ENCODE measurements at regions not wholly inside any gene's neighbourhood (a gene's known extent, or its start where the extent isn't known, plus 50 kb on each side); places are given as distances from the start of the nearest gene placed in this dataset.

DNA sequence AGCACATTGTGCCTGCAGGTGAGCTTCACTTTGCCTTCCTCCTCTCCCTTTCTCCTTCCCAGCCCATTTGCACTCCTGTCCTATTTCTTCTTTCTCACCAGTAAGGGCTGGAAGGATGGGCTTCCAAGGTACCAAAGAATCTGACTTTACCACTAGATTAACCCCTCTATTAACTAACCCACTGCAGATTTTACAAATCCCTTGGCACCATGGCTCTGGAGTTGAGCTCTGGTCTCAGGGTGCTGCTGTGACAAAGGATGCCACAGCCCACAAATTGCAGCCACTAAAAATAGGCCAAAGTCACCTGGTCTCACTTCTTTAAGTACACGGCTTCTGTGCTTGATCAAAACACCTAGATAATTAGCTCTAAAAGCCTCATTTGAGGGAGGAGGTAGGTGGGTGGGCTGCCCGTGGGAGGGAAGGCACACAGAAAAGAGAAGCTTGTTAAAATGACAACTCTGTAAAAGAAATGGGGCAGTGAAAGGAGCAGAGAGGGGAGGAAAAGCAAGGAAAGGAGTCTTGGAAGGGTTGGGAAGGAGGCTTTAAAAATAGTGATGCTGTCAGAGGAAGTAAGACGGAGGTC is 327.4 kb downstream of the DRD1 start:
- H3K36me3 ChIP-seq (ENCODE audit: control insufficient read depth, insufficient read depth, low read length): no peaks in the 10 kb centered on the region
- H3K4me2 ChIP-seq (ENCODE audit: low read length): no peak overlapping the region
- H2AFZ ChIP-seq: no peak overlapping the region
- no peak overlapping the region for H3K27ac ChIP-seq
- H3K4me1 ChIP-seq: no peaks in the 10 kb centered on the region
- TF ChIP-seq, protein P1, sequence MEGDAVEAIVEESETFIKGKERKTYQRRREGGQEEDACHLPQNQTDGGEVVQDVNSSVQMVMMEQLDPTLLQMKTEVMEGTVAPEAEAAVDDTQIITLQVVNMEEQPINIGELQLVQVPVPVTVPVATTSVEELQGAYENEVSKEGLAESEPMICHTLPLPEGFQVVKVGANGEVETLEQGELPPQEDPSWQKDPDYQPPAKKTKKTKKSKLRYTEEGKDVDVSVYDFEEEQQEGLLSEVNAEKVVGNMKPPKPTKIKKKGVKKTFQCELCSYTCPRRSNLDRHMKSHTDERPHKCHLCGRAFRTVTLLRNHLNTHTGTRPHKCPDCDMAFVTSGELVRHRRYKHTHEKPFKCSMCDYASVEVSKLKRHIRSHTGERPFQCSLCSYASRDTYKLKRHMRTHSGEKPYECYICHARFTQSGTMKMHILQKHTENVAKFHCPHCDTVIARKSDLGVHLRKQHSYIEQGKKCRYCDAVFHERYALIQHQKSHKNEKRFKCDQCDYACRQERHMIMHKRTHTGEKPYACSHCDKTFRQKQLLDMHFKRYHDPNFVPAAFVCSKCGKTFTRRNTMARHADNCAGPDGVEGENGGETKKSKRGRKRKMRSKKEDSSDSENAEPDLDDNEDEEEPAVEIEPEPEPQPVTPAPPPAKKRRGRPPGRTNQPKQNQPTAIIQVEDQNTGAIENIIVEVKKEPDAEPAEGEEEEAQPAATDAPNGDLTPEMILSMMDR (IDR thresholded peaks at IDR 0.05): no peak
- H3K9ac ChIP-seq: no peak overlapping the region
- no peaks in the 10 kb centered on the region for H3K79me2 ChIP-seq
- H3K27me3 ChIP-seq (ENCODE audit: control insufficient read depth, insufficient read depth, low read length): no peaks in the 10 kb centered on the region
- H3K9me3 ChIP-seq (ENCODE audit: control insufficient read depth, low read length): no peaks in the 10 kb centered on the region
- H3K4me3 ChIP-seq (ENCODE audit: low read depth, low read length): no peak overlapping the region

DNA sequence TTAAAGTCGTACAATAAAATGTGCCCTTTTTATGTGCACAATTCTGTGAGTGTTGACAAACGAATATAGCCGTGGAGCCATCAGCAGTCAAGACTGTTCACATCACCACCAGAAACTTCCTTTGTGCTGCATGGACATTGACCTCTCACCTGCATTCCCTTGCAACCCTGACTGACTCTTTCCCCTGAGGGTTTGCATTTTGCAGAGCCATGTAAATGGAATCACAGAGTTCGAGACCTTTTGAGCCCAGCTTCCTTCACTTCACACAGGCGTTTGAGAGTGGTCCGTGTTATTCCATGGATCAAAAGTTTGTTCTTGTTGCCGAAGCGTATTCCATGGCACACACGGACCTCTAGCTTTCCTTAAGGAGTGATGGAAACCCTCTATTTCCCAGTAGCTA is 328.2 kb downstream of the DRD1 start:
- Histone ChIP-seq H3K9ac (no peak overlapping the region), H3K4me2 (ENCODE audit: low read length) (no peak overlapping the region), H3K79me2 (no peaks in the 10 kb centered on the region), H2AFZ (no peak overlapping the region), H3K27me3 (ENCODE audit: control insufficient read depth, insufficient read depth, low read length) (no peaks in the 10 kb centered on the region), H3K27ac (no peak overlapping the region), H3K9me3 (ENCODE audit: control insufficient read depth, low read length) (no peaks in the 10 kb centered on the region), H3K4me3 (ENCODE audit: low read depth, low read length) (no peak overlapping the region), H3K4me1 (no peaks in the 10 kb centered on the region), H3K36me3 (ENCODE audit: control insufficient read depth, insufficient read depth, low read length) (no peaks in the 10 kb centered on the region)
- TF ChIP-seq, protein P1 (IDR thresholded peaks at IDR 0.05): no peak

DNA sequence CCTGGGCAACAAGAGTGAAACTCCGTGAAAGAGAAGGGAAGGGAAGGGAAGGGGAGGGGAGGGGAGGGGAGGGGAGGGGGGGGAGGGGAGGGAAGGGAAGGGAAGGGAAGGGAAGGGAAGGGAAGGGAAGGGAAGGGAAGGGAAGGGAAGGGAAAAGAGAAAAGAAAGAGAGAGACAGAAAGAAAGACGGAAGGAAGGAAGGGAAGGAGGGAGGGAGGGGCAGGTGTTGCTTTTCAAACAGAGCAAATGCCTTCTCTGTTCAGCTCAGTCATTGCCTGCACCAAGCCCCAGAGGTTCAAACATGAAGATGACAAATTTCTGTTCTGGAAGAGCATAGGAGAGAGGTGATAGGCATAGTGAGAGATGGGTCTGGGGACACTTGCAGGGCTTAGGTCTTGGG is 330.0 kb downstream of the DRD1 start:
- H2AFZ ChIP-seq: no peak overlapping the region
- H3K4me1 ChIP-seq: no peaks in the 10 kb centered on the region
- TF ChIP-seq, protein P1 (IDR thresholded peaks at IDR 0.05): no peak
- no peaks in the 10 kb centered on the region for H3K36me3 ChIP-seq (ENCODE audit: control insufficient read depth, insufficient read depth, low read length)
- no peaks in the 10 kb centered on the region for H3K79me2 ChIP-seq
- no peak overlapping the region for H3K4me3 ChIP-seq (ENCODE audit: low read depth, low read length)
- no peaks in the 10 kb centered on the region for H3K9me3 ChIP-seq (ENCODE audit: control insufficient read depth, low read length)
- no peaks in the 10 kb centered on the region for H3K27me3 ChIP-seq (ENCODE audit: control insufficient read depth, insufficient read depth, low read length)
- no peak overlapping the region for H3K9ac ChIP-seq
- H3K27ac ChIP-seq: no peak overlapping the region
- no peak overlapping the region for H3K4me2 ChIP-seq (ENCODE audit: low read length)

DNA sequence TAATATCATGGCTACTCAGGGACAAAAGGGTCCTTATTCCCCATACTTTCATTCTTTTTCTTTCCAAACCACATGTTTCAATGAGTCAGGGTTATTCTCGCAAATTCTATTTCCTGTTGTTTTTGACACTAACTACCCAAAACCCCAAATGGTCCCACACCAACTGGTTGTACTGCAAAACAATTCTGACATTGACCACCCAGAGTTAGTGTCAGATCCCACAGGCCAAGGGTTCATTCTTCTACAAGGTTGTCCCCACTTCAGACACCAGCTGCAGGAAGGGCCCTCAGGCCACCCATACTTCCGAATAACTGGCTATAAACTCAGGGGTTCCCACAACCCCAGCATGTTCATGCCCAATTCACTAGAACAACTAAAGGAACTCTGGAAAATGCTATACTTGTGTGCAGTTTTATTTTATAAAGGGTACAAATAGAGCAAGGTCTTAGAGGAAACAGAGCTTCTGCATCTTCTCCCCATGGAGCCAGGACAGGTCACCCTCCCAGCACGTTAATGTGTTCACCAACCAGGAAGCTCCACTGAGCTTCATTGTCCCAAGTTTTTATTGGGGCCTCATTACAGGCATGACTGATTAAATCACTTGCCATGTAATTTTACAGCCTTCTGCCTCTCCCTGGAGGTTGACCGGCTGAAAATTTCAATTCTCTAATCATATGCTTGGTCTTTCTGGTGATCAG is 334.8 kb downstream of the DRD1 start:
- Histone ChIP-seq H3K9ac (no peak overlapping the region), H3K4me3 (ENCODE audit: low read depth, low read length) (no peak overlapping the region)

More for the DNA sequence above, 334.8 kb downstream of the DRD1 start:
- H3K4me2 ChIP-seq (ENCODE audit: low read length): no peak overlapping the region
- no peaks in the 10 kb centered on the region for H3K27me3 ChIP-seq (ENCODE audit: control insufficient read depth, insufficient read depth, low read length)
- H3K79me2 ChIP-seq: no peaks in the 10 kb centered on the region
- H3K4me1 ChIP-seq: no peaks in the 10 kb centered on the region
- no peaks in the 10 kb centered on the region for H3K36me3 ChIP-seq (ENCODE audit: control insufficient read depth, insufficient read depth, low read length)
- H2AFZ ChIP-seq: no peak overlapping the region
- TF ChIP-seq, protein P1 (IDR thresholded peaks at IDR 0.05): no peak
- no peak overlapping the region for H3K27ac ChIP-seq
- H3K9me3 ChIP-seq (ENCODE audit: control insufficient read depth, low read length): no peaks in the 10 kb centered on the region

Data from parathyroid adenoma (tissue), 2 donors.